ENCODE measurements at regions not wholly inside any gene's neighbourhood (a gene's known extent, or its start where the extent isn't known, plus 50 kb on each side); places are given as distances from the start of the nearest gene placed in this dataset.

DNA sequence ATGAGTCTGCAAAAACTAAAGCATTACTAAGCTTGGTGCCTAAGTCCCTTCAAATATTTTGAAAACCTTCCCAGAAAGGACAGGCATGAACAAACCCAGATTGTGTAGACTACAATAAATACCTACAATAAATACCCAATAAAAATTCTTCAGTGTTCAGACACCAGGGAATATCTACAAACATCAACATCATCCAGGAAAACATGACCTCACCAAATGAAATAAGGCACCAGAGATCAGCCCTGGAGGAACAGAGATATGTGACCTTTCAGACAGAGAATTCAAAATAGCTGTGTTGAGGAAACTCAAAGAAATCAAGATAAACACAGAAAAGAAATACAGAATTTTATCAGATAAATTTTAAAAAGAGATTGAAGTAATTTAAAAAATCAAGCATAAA, 57.8 kb upstream of the NLRP2B start:
- ChIA-PET POLR2A (no interaction called here), CTCF (ENCODE audit: low intra/inter-chr PET ratio, low total read pairs) (no interaction called here)
- intact Hi-C loops (cut with micrococcal nuclease; ENCODE audit: unreplicated experiment) (no loop called here), in situ Hi-C loops (cut with HindIII; ENCODE audit: extremely low pct_ligation_motif_present, low pct_unique_long_range_greater_than_20kb) (no loop called here)
- no peak for TF ChIP-seq NCOA2 (CRISPR knock-in tag; IDR thresholded peaks at IDR 0.05)
- TF ChIP-seq TEAD2 (CRISPR knock-in tag; IDR thresholded peaks at IDR 0.05), result no peak
- TF ChIP-seq ZNF776 (CRISPR knock-in tag; IDR thresholded peaks at IDR 0.05), result no peak
- TF ChIP-seq MYNN (CRISPR knock-in tag; IDR thresholded peaks at IDR 0.05; ENCODE audit: low read depth), result no peak
- no peak for TF ChIP-seq ELK4 (CRISPR knock-in tag; IDR thresholded peaks at IDR 0.05; ENCODE audit: borderline replicate concordance)
- no peak for TF ChIP-seq ZSCAN21 (CRISPR knock-in tag; IDR thresholded peaks at IDR 0.05; ENCODE audit: borderline replicate concordance)
- TF ChIP-seq RARA (CRISPR knock-in tag; IDR thresholded peaks at IDR 0.05), result no peak
- no peak for TF ChIP-seq TBL1XR1 (IDR thresholded peaks at IDR 0.05; ENCODE audit: borderline replicate concordance, low read length, partially characterized antibody)
- no peak for TF ChIP-seq TAF1 (CRISPR knock-in tag; IDR thresholded peaks at IDR 0.05)
- no peak for TF ChIP-seq PRMT3 (CRISPR knock-in tag; IDR thresholded peaks at IDR 0.05; ENCODE audit: borderline replicate concordance, low read depth)
- no peak for TF ChIP-seq MED13 (CRISPR knock-in tag; IDR thresholded peaks at IDR 0.05)
- no peak for TF ChIP-seq SMC3 (IDR thresholded peaks at IDR 0.05; ENCODE audit: low read length)
- TF ChIP-seq NR1H2 (CRISPR knock-in tag; IDR thresholded peaks at IDR 0.05; ENCODE audit: borderline replicate concordance, low read depth), result no peak
- no peak for TF ChIP-seq ZNF451 (CRISPR knock-in tag; IDR thresholded peaks at IDR 0.05)
- no peak for TF ChIP-seq SUZ12 (IDR thresholded peaks at IDR 0.05; ENCODE audit: low read depth, low read length)
- no peak for TF ChIP-seq HNRNPK (IDR thresholded peaks at IDR 0.05; ENCODE audit: low read depth, low read length, poor library complexity, severe bottlenecking)
- TF ChIP-seq TBX3 (IDR thresholded peaks at IDR 0.05; ENCODE audit: borderline replicate concordance), result no peak
- H3K27ac ChIP-seq (ENCODE audit: extremely low read length, insufficient read depth, low read length), result no peak overlapping the region
- no peak overlapping the region for H3K4me2 ChIP-seq (ENCODE audit: low read depth, low read length)
- H2AFZ ChIP-seq (ENCODE audit: low read length), result no peak overlapping the region
- no peak for FAIRE-seq
- H3K79me2 ChIP-seq (ENCODE audit: insufficient read depth, low read length), result no peaks in the 10 kb centered on the region
- no peaks in the 10 kb centered on the region for H3K9me3 ChIP-seq (ENCODE audit: low read length)
- no peaks in the 10 kb centered on the region for H3K4me1 ChIP-seq (ENCODE audit: insufficient read depth, low read length)
- H3K9ac ChIP-seq (ENCODE audit: insufficient read depth, low read depth, low read length), result no peak overlapping the region
- H3K36me3 ChIP-seq (replicated peaks in 1 of 2; ENCODE audit: control insufficient read depth in 1 of 2, insufficient read depth in 2 of 2, low read length in 2 of 2), result no peaks in the 10 kb centered on the region
- no peak for ATAC-seq
- no TSS peak for BruUV-seq (replicated peaks)
- H3K27me3 ChIP-seq (ENCODE audit: control insufficient read depth in 1 of 2, insufficient read depth in 2 of 2, low read length in 2 of 2), result no peaks in the 10 kb centered on the region
- no peak overlapping the region for H3K4me3 ChIP-seq (replicated peaks in 1 of 3; ENCODE audit: insufficient read depth in 1 of 3, low read depth in 2 of 3, low read length in 3 of 3)
- DNase-seq (ENCODE audit: low spot score), result no peak
- no peaks in the 10 kb centered on the region for H4K20me1 ChIP-seq (ENCODE audit: insufficient read depth, low read length)
